Prostate gland (tissue), 2 donors: ENCODE measurements at regions not wholly inside any gene's neighbourhood (a gene's known extent, or its start where the extent isn't known, plus 50 kb on each side); places are given as distances from the start of the nearest gene placed in this dataset.

Experiments used
- POLR2A ChIP-seq: fragments of 450-650 bp; IDR thresholded peaks from one replicate; pipeline ENCODE4 v1.6.1; 2016; ENCODE audit warnings: antibody characterized with exemption, mild to moderate bottlenecking
- POLR2AphosphoS5 ChIP-seq: sonication (generic); formaldehyde crosslinking; IDR thresholded peaks from one replicate; pipeline ENCODE4 v1.6.1; 2017; ENCODE audit warnings: antibody characterized with exemption
- TF ChIP-seq, protein P1 (sequence below), 4 experiments: fragments of 200-600 bp in 2 of 4; fragments of 450-650 bp in 2 of 4; sonication (generic) in 2 of 4; IDR thresholded peaks; 1 replicate in 3 of 4; 2 replicates in 1 of 4; pipeline ENCODE4 v1.5.1; 2016 to 2019; ENCODE audit warnings: antibody characterized with exemption in 4 of 4, mild to moderate bottlenecking in 2 of 4, moderate library complexity in 2 of 4

DNA sequence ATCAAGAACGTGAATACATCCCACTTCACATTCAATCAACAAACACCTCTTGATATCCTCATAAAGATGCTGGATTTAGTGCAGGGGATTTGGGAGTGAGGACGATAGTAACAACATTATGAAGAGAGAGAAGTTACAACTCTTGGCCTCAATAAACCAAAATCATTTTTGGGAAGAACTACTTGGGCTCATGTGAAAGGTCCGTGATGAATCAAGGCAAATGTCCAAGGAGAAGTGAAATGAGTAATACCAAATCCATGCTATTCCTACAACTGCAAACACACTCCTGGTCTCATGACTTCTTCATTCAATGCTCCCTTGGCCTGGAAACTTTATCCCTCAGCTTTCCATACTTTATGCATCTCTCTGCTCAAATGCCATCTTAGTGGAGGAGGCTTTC lies 162.0 kb upstream of the LMNTD1 start:
- TF ChIP-seq, protein P1, sequence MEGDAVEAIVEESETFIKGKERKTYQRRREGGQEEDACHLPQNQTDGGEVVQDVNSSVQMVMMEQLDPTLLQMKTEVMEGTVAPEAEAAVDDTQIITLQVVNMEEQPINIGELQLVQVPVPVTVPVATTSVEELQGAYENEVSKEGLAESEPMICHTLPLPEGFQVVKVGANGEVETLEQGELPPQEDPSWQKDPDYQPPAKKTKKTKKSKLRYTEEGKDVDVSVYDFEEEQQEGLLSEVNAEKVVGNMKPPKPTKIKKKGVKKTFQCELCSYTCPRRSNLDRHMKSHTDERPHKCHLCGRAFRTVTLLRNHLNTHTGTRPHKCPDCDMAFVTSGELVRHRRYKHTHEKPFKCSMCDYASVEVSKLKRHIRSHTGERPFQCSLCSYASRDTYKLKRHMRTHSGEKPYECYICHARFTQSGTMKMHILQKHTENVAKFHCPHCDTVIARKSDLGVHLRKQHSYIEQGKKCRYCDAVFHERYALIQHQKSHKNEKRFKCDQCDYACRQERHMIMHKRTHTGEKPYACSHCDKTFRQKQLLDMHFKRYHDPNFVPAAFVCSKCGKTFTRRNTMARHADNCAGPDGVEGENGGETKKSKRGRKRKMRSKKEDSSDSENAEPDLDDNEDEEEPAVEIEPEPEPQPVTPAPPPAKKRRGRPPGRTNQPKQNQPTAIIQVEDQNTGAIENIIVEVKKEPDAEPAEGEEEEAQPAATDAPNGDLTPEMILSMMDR (IDR thresholded peaks at IDR 0.05): no peak
- no peak for TF ChIP-seq POLR2AphosphoS5
- no peak for TF ChIP-seq POLR2A
